ENCODE measurements at regions not wholly inside any gene's neighbourhood (a gene's known extent, or its start where the extent isn't known, plus 50 kb on each side); places are given as distances from the start of the nearest gene placed in this dataset.

DNA sequence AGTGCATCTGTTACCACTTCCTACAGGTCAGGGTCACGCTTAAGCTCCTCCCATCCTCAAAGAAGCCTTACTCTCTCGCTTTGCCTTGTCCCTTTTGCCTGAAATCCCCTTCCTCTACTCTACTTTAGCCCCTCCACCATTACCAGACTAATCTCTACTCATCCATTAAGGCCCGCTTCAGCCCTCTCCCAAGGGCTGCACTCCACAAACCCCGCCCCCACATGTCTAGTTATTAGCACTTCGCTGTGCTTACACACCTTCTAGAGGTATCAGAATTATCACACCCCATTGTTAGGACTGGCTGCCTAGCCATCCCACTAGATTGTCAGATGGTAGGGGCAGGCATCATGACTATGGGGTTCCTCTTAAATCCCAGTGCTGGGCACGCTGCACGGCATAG is 565.7 kb upstream of the WWC1 start:
- no peaks in the 10 kb centered on the region for H3K36me3 ChIP-seq (replicated peaks in 1 of 2; ENCODE audit: control insufficient read depth in 1 of 2, insufficient read depth in 2 of 2, low read length in 2 of 2)
- Mint-ChIP-seq H3K27me3 (ENCODE audit: low read depth in 3 of 3) (peaks cover 0 to 9% (median 3%) of the 10 kb centered on the region in 3 donors), H3K4me1 (peaks cover 6% of the 10 kb centered on the region), H3K9me3 (no peaks in the 10 kb centered on the region), H3K27ac (no peak overlapping the region), H3K36me3 (no peaks in the 10 kb centered on the region), H3K4me3 (no peak overlapping the region)
- intact Hi-C loops (cut with micrococcal nuclease) = loop anchor here in 1 of 2 donors (2.0 to 10.0 kb wide), 2 partner anchors 99 to 493 kb away; no protein-coding TSS in a partner anchor
- no peaks in the 10 kb centered on the region for H3K9me3 ChIP-seq (replicated peaks in 1 of 2; ENCODE audit: control insufficient read depth in 1 of 2, insufficient read depth in 1 of 2, low read length in 2 of 2)
- H3K4me3 ChIP-seq (replicated peaks in 1 of 3; ENCODE audit: low read depth in 2 of 3, low read length in 3 of 3) = no peak overlapping the region
- no peak for DNase-seq
- no peak overlapping the region for H3K4me2 ChIP-seq (replicated peaks; ENCODE audit: extremely low read depth, low read length, poor library complexity, severe bottlenecking)
- H3K9ac ChIP-seq (ENCODE audit: insufficient read depth, low read length, poor library complexity, severe bottlenecking) = no peak overlapping the region
- no peaks in the 10 kb centered on the region for H3K79me2 ChIP-seq (ENCODE audit: insufficient read depth, low read length)
- peak overlapping the region; percentile 17 for H2AFZ ChIP-seq (ENCODE audit: insufficient read depth, low read depth, low read length, poor library complexity, severe bottlenecking)
- H3K27me3 ChIP-seq (ENCODE audit: control insufficient read depth in 2 of 2, insufficient read depth in 2 of 2, low read length in 2 of 2) = no peaks in the 10 kb centered on the region
- 92% methylated on average over 4 of the region's 7 CpGs for WGBS (ENCODE audit: insufficient coverage)
- H4K20me1 ChIP-seq (ENCODE audit: insufficient read depth, low read length) = no peaks in the 10 kb centered on the region
- H3K27ac ChIP-seq (ENCODE audit: low read depth in 1 of 2, low read length in 2 of 2) = no peak overlapping the region
- no peak for TF ChIP-seq CTCF (IDR thresholded peaks at IDR 0.05)
- no peaks in the 10 kb centered on the region for H3K4me1 ChIP-seq (ENCODE audit: control insufficient read depth in 1 of 2, insufficient read depth in 2 of 2, low read length in 2 of 2)

DNA sequence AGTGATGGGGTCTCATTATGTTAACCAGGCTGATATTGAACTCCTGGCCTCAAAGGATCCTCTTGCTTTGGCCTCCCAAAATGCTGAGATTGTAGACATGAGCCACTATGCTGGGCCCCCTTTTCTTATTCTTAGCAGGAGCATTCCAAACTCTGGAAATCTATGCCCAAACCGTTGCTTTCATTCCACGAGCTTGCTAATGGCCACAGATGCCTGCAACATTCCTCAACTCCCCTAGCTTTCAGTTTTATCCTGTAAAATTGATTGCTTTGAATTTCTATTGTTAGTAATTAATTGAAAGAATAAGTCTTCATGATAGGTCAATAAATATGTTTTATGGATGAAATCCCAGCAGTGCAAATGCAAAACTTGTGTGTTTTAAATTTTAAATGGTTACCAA is 564.8 kb upstream of the WWC1 start:
- intact Hi-C loops (cut with micrococcal nuclease) = loop anchor here in 1 of 2 donors (10.0 kb wide), 1 partner anchor 98 kb away; no protein-coding TSS in a partner anchor
- Histone ChIP-seq H3K9ac (ENCODE audit: insufficient read depth, low read length, poor library complexity, severe bottlenecking) (no peak overlapping the region), H3K4me1 (ENCODE audit: control insufficient read depth in 1 of 2, insufficient read depth in 2 of 2, low read length in 2 of 2) (no peaks in the 10 kb centered on the region), H4K20me1 (ENCODE audit: insufficient read depth, low read length) (no peaks in the 10 kb centered on the region), H3K4me2 (replicated peaks; ENCODE audit: extremely low read depth, low read length, poor library complexity, severe bottlenecking) (no peak overlapping the region), H3K27me3 (ENCODE audit: control insufficient read depth in 2 of 2, insufficient read depth in 2 of 2, low read length in 2 of 2) (no peaks in the 10 kb centered on the region), H3K79me2 (ENCODE audit: insufficient read depth, low read length) (no peaks in the 10 kb centered on the region), H3K36me3 (replicated peaks in 1 of 2; ENCODE audit: control insufficient read depth in 1 of 2, insufficient read depth in 2 of 2, low read length in 2 of 2) (no peaks in the 10 kb centered on the region), H3K9me3 (replicated peaks in 1 of 2; ENCODE audit: control insufficient read depth in 1 of 2, insufficient read depth in 1 of 2, low read length in 2 of 2) (no peaks in the 10 kb centered on the region), H3K4me3 (replicated peaks in 1 of 3; ENCODE audit: low read depth in 2 of 3, low read length in 3 of 3) (no peak overlapping the region), H2AFZ (ENCODE audit: insufficient read depth, low read depth, low read length, poor library complexity, severe bottlenecking) (no peak overlapping the region), H3K27ac (ENCODE audit: low read depth in 1 of 2, low read length in 2 of 2) (no peak overlapping the region)
- Mint-ChIP-seq H3K4me1 (peaks cover 6% of the 10 kb centered on the region), H3K27ac (no peak overlapping the region), H3K4me3 (no peak overlapping the region), H3K36me3 (no peaks in the 10 kb centered on the region), H3K9me3 (no peaks in the 10 kb centered on the region), H3K27me3 (ENCODE audit: low read depth in 3 of 3) (peaks cover 0 to 9% (median 3%) of the 10 kb centered on the region in 3 donors)
- no peak for DNase-seq
- no CpG with 5 or more reads among the region's 2 CpGs for WGBS (ENCODE audit: insufficient coverage)
- TF ChIP-seq CTCF (IDR thresholded peaks at IDR 0.05) = no peak

Measured in CD14-positive monocyte (primary cell).